Adrenal gland (tissue), 9 donors: ENCODE measurements at regions not wholly inside any gene's neighbourhood (a gene's known extent, or its start where the extent isn't known, plus 50 kb on each side); places are given as distances from the start of the nearest gene placed in this dataset.

Experiments used
- DNase-seq, 7 donors: peaks; one replicate each; pipeline ENCODE4 v3.0.0-alpha.2; 2019 to 2020
- H3K27ac ChIP-seq, 5 donors: fragments of 200-600 bp; sonication (generic) in 4 of 5; 1 replicate in 3 of 5; 2 replicates in 2 of 5; pipeline versions ENCODE4 v1.5.1 to v1.8.0; 2016 to 2020; ENCODE audit warnings: mild to moderate bottlenecking in 1 of 5
- H3K27me3 ChIP-seq: fragments of 200-600 bp; 2 replicates; pipeline ENCODE4 v1.8.0; 2021
- H3K36me3 ChIP-seq, 2 donors: fragments of 200-600 bp; replicated peaks in 1 of 2; 1 replicate in 1 of 2; 2 replicates in 1 of 2; pipeline versions ENCODE4 v1.5.1 to v1.8.0; 2018 to 2022
- H3K4me1 ChIP-seq, 2 donors: fragments of 200-600 bp; replicated peaks in 1 of 2; 1 replicate in 1 of 2; 2 replicates in 1 of 2; pipeline versions ENCODE4 v1.5.1 to v1.8.0; 2018 to 2021
- H3K4me3 ChIP-seq, 4 donors: fragments of 200-600 bp; sonication (generic) in 3 of 4; one replicate each; pipeline ENCODE4 v1.5.1; 2016 to 2018
- H3K9me3 ChIP-seq, 3 donors: fragments of 200-600 bp; sonication (generic) in 1 of 3; replicated peaks in 1 of 3; 1 replicate in 2 of 3; 2 replicates in 1 of 3; pipeline versions ENCODE4 v1.5.1 to v1.8.0; 2016 to 2021
- POLR2A ChIP-seq, 2 donors: fragments of 450-650 bp; IDR thresholded peaks; one replicate each; pipeline ENCODE4 v1.6.1; 2017; ENCODE audit warnings: antibody characterized with exemption in 2 of 2, mild to moderate bottlenecking in 2 of 2, moderate library complexity in 1 of 2
- WGBS, 4 donors: extraction: QIAGEN DNeasy Blood & Tissue Kit in 2 of 4; methylation state at CpG; one replicate each; pipeline versions ENCODE4 v1.1.5 to v1.1.7; 2013 to 2017; 5-methylcytosine and 5-hydroxymethylcytosine counted together
- intact Hi-C, 2 donors: fragments of 100-400 bp; cut with DNase I; formaldehyde crosslinking; loops; one replicate each; pipeline versions ENCODE4 v1.14.1 to v1.15.0; 2022 to 2023
- TF ChIP-seq, protein P1 (sequence below), 6 experiments: fragments of 450-650 bp in 4 of 6; fragments of 200-600 bp in 2 of 6; sonication (generic) in 1 of 6; IDR thresholded peaks; 1 replicate in 5 of 6; 2 replicates in 1 of 6; pipeline versions ENCODE4 v1.5.1 to v1.8.0; 2016 to 2021; ENCODE audit warnings: antibody characterized with exemption in 6 of 6, mild to moderate bottlenecking in 2 of 6, moderate library complexity in 1 of 6
- donor health status: healthy with polysubstance abuse.
- donor health status: Bipolar disorder and iron deficiency.
- donor health status: DM: yes; HTN: yes; CAD: no.
- donor health status: DM: no; HTN: no; CAD: no.
- donor health status: DM: no; HTN: no; CAD: no.

DNA sequence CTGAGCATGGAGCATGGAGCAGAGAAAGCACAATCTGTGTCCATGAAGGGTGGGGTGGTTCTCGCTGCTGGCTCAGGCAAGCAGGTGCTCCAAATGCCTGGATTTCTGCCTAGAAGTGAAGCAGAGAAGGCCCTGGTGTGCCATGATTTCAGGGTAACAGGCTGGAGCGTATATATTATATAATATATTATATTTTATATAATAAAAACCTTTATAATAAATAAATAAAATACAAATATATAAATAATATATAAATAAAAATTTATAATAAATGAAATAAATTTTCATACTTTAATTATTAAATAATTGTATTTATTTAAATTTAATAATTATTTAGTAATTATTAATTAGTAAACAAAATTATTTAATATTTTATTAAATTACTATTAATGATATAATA is 707.4 kb upstream of the COX7C start:
- Histone ChIP-seq H3K27me3 (no peaks in the 10 kb centered on the region), H3K4me3 (no peak overlapping the region), H3K9me3 (no peaks in the 10 kb centered on the region), H3K4me1 (no peaks in the 10 kb centered on the region), H3K36me3 (no peaks in the 10 kb centered on the region), H3K27ac (no peak overlapping the region)
- DNase-seq = no peak
- TF ChIP-seq, protein P1, sequence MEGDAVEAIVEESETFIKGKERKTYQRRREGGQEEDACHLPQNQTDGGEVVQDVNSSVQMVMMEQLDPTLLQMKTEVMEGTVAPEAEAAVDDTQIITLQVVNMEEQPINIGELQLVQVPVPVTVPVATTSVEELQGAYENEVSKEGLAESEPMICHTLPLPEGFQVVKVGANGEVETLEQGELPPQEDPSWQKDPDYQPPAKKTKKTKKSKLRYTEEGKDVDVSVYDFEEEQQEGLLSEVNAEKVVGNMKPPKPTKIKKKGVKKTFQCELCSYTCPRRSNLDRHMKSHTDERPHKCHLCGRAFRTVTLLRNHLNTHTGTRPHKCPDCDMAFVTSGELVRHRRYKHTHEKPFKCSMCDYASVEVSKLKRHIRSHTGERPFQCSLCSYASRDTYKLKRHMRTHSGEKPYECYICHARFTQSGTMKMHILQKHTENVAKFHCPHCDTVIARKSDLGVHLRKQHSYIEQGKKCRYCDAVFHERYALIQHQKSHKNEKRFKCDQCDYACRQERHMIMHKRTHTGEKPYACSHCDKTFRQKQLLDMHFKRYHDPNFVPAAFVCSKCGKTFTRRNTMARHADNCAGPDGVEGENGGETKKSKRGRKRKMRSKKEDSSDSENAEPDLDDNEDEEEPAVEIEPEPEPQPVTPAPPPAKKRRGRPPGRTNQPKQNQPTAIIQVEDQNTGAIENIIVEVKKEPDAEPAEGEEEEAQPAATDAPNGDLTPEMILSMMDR (IDR thresholded peaks at IDR 0.05) = no peak
- TF ChIP-seq POLR2A (IDR thresholded peaks at IDR 0.05) = no peak
- intact Hi-C loops = no loop called here
- WGBS, 4 donors = 85 to 92% (median 91%) methylated on average over 2 of the region's 2 CpGs

DNA sequence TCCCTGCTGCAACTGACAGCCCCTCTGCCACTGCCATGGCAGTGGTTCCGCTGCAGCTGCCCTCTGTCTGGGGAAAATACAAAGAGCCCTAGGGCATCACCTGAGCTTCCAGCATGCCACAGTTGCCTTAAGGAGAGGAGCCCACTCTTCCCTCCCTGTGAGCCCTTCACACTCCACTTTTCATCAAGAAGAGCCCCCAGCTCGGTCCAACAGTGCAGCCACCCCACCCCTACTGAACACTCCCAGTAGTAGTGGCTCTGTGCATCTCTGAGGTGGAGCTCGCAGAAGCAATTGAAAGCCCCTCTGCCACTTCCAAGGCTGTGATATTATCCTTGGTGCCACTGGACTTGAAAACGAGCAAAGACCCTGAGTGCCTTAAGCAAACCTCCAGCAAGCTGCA is 696.8 kb upstream of the COX7C start:
- H3K27ac ChIP-seq = no peak overlapping the region
- no peaks in the 10 kb centered on the region for H3K4me1 ChIP-seq
- H3K4me3 ChIP-seq = no peak overlapping the region
- no peak for DNase-seq
- intact Hi-C loops = no loop called here
- H3K9me3 ChIP-seq = no peaks in the 10 kb centered on the region
- no peak for TF ChIP-seq POLR2A (IDR thresholded peaks at IDR 0.05)
- TF ChIP-seq, protein P1 (IDR thresholded peaks at IDR 0.05) = no peak
- H3K27me3 ChIP-seq = no peaks in the 10 kb centered on the region
- H3K36me3 ChIP-seq = no peaks in the 10 kb centered on the region
- WGBS, 4 donors = 78 to 100% (median 84%) methylated on average over 2 to 4 of the region's 4 CpGs

DNA sequence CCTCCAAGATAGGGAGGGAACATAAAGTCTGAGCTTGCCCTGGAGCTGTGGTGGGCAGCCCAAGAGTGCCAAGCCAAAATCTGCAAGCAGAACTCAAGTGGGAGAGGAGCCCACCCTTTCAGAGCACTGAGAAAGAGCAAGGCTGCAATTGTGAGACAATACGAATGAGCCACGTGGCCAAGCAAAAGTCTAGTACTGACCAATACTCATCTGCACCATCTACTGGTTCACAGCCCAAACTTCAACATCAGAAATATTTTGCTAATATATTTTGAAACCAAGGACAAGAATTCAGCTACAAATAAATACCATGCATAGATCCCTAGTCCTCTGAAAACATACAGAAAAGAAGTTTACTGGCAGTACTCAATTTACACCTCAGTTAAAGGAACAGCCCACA is 696.2 kb upstream of the COX7C start:
- no peaks in the 10 kb centered on the region for H3K27me3 ChIP-seq
- 17 to 50% (median 26%) methylated on average over 2 of the region's 2 CpGs for WGBS, 4 donors
- TF ChIP-seq POLR2A (IDR thresholded peaks at IDR 0.05) = no peak
- TF ChIP-seq, protein P1 (IDR thresholded peaks at IDR 0.05) = no peak
- H3K36me3 ChIP-seq = no peaks in the 10 kb centered on the region
- no peak overlapping the region for H3K27ac ChIP-seq
- no peak for DNase-seq
- H3K4me1 ChIP-seq = no peaks in the 10 kb centered on the region
- H3K4me3 ChIP-seq = no peak overlapping the region
- intact Hi-C loops = no loop called here
- H3K9me3 ChIP-seq = no peaks in the 10 kb centered on the region

DNA sequence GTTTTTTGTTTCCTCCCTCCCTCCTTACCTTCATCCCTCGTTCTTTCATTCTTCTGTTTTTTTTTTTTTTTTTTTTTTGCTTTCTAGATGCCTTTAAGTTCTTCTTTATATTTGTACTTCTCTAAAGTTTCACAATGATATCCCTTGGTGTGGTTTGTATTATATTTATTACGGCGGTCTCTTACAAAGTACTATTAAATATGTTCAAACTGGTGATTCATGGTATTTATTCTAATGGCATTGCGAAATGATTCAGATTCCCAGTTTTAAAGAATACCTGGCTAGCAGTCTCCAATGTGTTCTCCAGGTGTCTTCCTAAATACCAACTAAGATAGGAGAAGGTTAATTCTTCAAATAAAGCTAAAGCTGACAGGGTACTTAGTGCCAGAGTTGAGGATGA is 690.1 kb upstream of the COX7C start:
- no peaks in the 10 kb centered on the region for H3K9me3 ChIP-seq
- WGBS, 4 donors = 80 to 92% (median 87%) methylated on average over 4 of the region's 4 CpGs
- no peak overlapping the region for H3K4me3 ChIP-seq
- DNase-seq = no peak
- TF ChIP-seq POLR2A (IDR thresholded peaks at IDR 0.05) = no peak
- TF ChIP-seq, protein P1 (IDR thresholded peaks at IDR 0.05) = no peak
- intact Hi-C loops = no loop called here
- no peaks in the 10 kb centered on the region for H3K27me3 ChIP-seq
- no peaks in the 10 kb centered on the region for H3K36me3 ChIP-seq
- H3K27ac ChIP-seq = no peak overlapping the region
- H3K4me1 ChIP-seq = no peaks in the 10 kb centered on the region
